PC-9 (cell line): ENCODE measurements at regions not wholly inside any gene's neighbourhood (a gene's known extent, or its start where the extent isn't known, plus 50 kb on each side); places are given as distances from the start of the nearest gene placed in this dataset.

Experiments
- BruUV-seq: library from RNA; stranded (reverse); fragments of 400-500 nt; replicated peaks from 2 replicates; lab custom pipeline; 2021; lab: Mats Ljungman, UMichigan
- CTCF ChIA-PET: fragments of 300-600 bp; sonication (Branson Sonifier 250); formaldehyde crosslinking; loops from one replicate; lab custom pipeline; 2022; ENCODE audit warnings: antibody characterized with exemption; lab: Charles Lee
- POLR2A ChIA-PET: fragments of 300-600 bp; sonication (Branson Sonifier 250); formaldehyde crosslinking; loops from one replicate; lab custom pipeline; 2022; ENCODE audit warnings: antibody characterized with exemption; ENCODE audit not compliant: unreplicated experiment; lab: Charles Lee
- DNase-seq, 2 experiments: peaks; one replicate each; pipeline versions ENCODE4 v3.0.0 to v3.0.0-alpha.2; 2015 to 2022; ENCODE audit warnings: mixed read lengths in 1 of 2
- H2AFZ ChIP-seq: fragments of 200-600 bp; sonication (generic); 2 replicates; pipeline ENCODE4 v1.8.1; 2017; ENCODE audit warnings: antibody characterized with exemption
- H3F3A ChIP-seq: fragments of 200-600 bp; sonication (generic); 2 replicates; pipeline ENCODE4 v1.8.1; 2017; ENCODE audit warnings: antibody characterized with exemption, mild to moderate bottlenecking, low read depth; ENCODE audit not compliant: insufficient read depth
- H3K27ac ChIP-seq: fragments of 200-600 bp; sonication (generic); 2 replicates; pipeline ENCODE4 v1.6.1; 2016; ENCODE audit warnings: mixed run types
- H3K27me3 ChIP-seq: fragments of 200-600 bp; sonication (generic); 2 replicates; pipeline ENCODE4 v1.6.1; 2016; ENCODE audit warnings: low read depth, mixed run types; ENCODE audit not compliant: insufficient read depth
- H3K36me3 ChIP-seq: fragments of 200-600 bp; sonication (generic); 2 replicates; pipeline ENCODE4 v1.6.1; 2016; ENCODE audit warnings: low read depth, mixed run types
- H3K4me1 ChIP-seq: fragments of 200-600 bp; sonication (generic); replicated peaks from 2 replicates; pipeline ENCODE4 v1.6.1; 2016; ENCODE audit warnings: mixed run types; ENCODE audit not compliant: insufficient read depth
- H3K4me2 ChIP-seq: fragments of 200-600 bp; sonication (generic); 2 replicates; pipeline ENCODE4 v1.6.1; 2017; ENCODE audit warnings: mixed run types
- H3K4me3 ChIP-seq: fragments of 200-600 bp; sonication (generic); 2 replicates; pipeline ENCODE4 v1.6.1; 2016; ENCODE audit warnings: mixed run types
- H3K79me2 ChIP-seq: fragments of 200-600 bp; sonication (generic); 2 replicates; pipeline ENCODE4 v1.6.1; 2017; ENCODE audit warnings: low read depth, mixed run types
- H3K9me2 ChIP-seq: fragments of 200-600 bp; sonication (generic); 2 replicates; pipeline ENCODE4 v1.8.1; 2017; ENCODE audit warnings: mild to moderate bottlenecking; ENCODE audit not compliant: insufficient read depth
- H3K9me3 ChIP-seq: fragments of 200-600 bp; sonication (generic); 2 replicates; pipeline ENCODE4 v1.8.1; 2016; ENCODE audit warnings: low read depth; ENCODE audit not compliant: insufficient read depth
- H4K20me1 ChIP-seq: fragments of 200-600 bp; sonication (generic); 2 replicates; pipeline ENCODE4 v1.8.1; 2017; ENCODE audit not compliant: insufficient read depth
- CTCF ChIP-seq: fragments of 200-600 bp; sonication (generic); conservative IDR thresholded peaks from 2 replicates; pipeline ENCODE4 v1.6.1; 2017; ENCODE audit warnings: mixed run types, antibody characterized with exemption, mild to moderate bottlenecking, moderate library complexity
- EZH2 ChIP-seq: fragments of 200-600 bp; sonication (generic); IDR thresholded peaks from 2 replicates; pipeline ENCODE4 v1.8.0; 2017; ENCODE audit warnings: antibody characterized with exemption, low read depth
- intact Hi-C: fragments of 100-400 bp; cut with micrococcal nuclease; formaldehyde crosslinking; loops from one replicate; pipeline ENCODE4 v1.10.0; 2022; ENCODE audit not compliant: unreplicated experiment

GRCh38 chrX:45765767-45766166 lies 565.1 kb upstream of the DIPK2B start:
- POLR2A ChIA-PET = no interaction called here
- CTCF ChIA-PET = no interaction called here

GRCh38 chrX:45765281-45765680 lies 564.6 kb upstream of the DIPK2B start:
- no peaks in the 10 kb centered on the region for H3K9me2 ChIP-seq
- H3K4me3 ChIP-seq = no peak overlapping the region
- DNase-seq = no peak
- no peak overlapping the region for H2AFZ ChIP-seq
- H3K4me2 ChIP-seq = peak overlapping the region; percentile 73; the same call in 1 of the 2 replicates
- peaks cover 91% of the 10 kb centered on the region for H3K79me2 ChIP-seq
- no TSS peak for BruUV-seq
- ChIA-PET POLR2A (no interaction called here), CTCF (no interaction called here)
- H3F3A ChIP-seq = peaks cover 12% of the 10 kb centered on the region; the same call in 1 of the 2 replicates
- no peaks in the 10 kb centered on the region; the same call in 1 of the 2 replicates for H3K4me1 ChIP-seq
- H3K27me3 ChIP-seq = no peaks in the 10 kb centered on the region
- H3K36me3 ChIP-seq = no peaks in the 10 kb centered on the region
- no peak for TF ChIP-seq CTCF
- TF ChIP-seq EZH2 = no peak
- intact Hi-C loops = loop anchor here (5.0 kb wide), 1 partner anchor 442 kb away; no protein-coding TSS in a partner anchor
- no peaks in the 10 kb centered on the region for H4K20me1 ChIP-seq
- H3K27ac ChIP-seq = peak overlapping the region; percentile 39; the same call in 1 of the 2 replicates
- H3K9me3 ChIP-seq = no peaks in the 10 kb centered on the region

More at GRCh38 chrX:45765767-45766166, 565.1 kb upstream of the DIPK2B start:
- H3K4me3 ChIP-seq = no peak overlapping the region
- no TSS peak for BruUV-seq
- H3K27me3 ChIP-seq = no peaks in the 10 kb centered on the region
- H3K4me2 ChIP-seq = peak overlapping the region; percentile 73; the same call in 1 of the 2 replicates
- H3F3A ChIP-seq = peaks cover 16% of the 10 kb centered on the region; the same call in 1 of the 2 replicates
- H3K79me2 ChIP-seq = peaks cover 91% of the 10 kb centered on the region
- H2AFZ ChIP-seq = no peak overlapping the region
- H3K36me3 ChIP-seq = no peaks in the 10 kb centered on the region
- no peaks in the 10 kb centered on the region for H4K20me1 ChIP-seq
- no peaks in the 10 kb centered on the region for H3K9me3 ChIP-seq
- no peaks in the 10 kb centered on the region for H3K9me2 ChIP-seq
- DNase-seq = no peak
- no peaks in the 10 kb centered on the region; the same call in 1 of the 2 replicates for H3K4me1 ChIP-seq
- TF ChIP-seq EZH2 (no peak), CTCF (no peak)
- intact Hi-C loops = loop anchor here (5.0 kb wide), 1 partner anchor 442 kb away; no protein-coding TSS in a partner anchor
- peak overlapping the region; percentile 39; the same call in 1 of the 2 replicates for H3K27ac ChIP-seq

- BruUV-seq = no TSS peak
- Histone ChIP-seq H3K27me3 (no peaks in the 10 kb centered on the region), H3K27ac (peak overlapping the region; percentile 16; the same call in 1 of the 2 replicates), H3K36me3 (no peaks in the 10 kb centered on the region), H2AFZ (no peak overlapping the region), H3K4me2 (no peak overlapping the region), H3K4me1 (no peaks in the 10 kb centered on the region; the same call in 1 of the 2 replicates), H3K9me3 (no peaks in the 10 kb centered on the region), H3F3A (peaks cover 8% of the 10 kb centered on the region; the same call in 1 of the 2 replicates), H4K20me1 (no peaks in the 10 kb centered on the region), H3K9me2 (no peaks in the 10 kb centered on the region), H3K79me2 (peaks cover 95% of the 10 kb centered on the region), H3K4me3 (no peak overlapping the region)
- POLR2A ChIA-PET = no interaction called here
- intact Hi-C loops = no loop called here
- CTCF ChIA-PET = no interaction called here
- no peak for TF ChIP-seq CTCF
- TF ChIP-seq EZH2 = no peak
- DNase-seq = no peak
These were observed 562.3 kb upstream of the DIPK2B start for GRCh38 chrX:45762699-45763647.
